Stomach (tissue), 4 donors: ENCODE measurements at regions not wholly inside any gene's neighbourhood (a gene's known extent, or its start where the extent isn't known, plus 50 kb on each side); places are given as distances from the start of the nearest gene placed in this dataset.

Source experiments
- EP300 ChIP-seq: sonication (generic); formaldehyde crosslinking; IDR thresholded peaks from one replicate; pipeline ENCODE4 v1.6.1; 2017; ENCODE audit warnings: antibody characterized with exemption
- POLR2A ChIP-seq, 4 donors: fragments of 450-650 bp; IDR thresholded peaks; one replicate each; pipeline ENCODE4 v1.6.1; 2016; ENCODE audit warnings: antibody characterized with exemption in 4 of 4, control low read depth in 2 of 4, mild to moderate bottlenecking in 1 of 4, moderate library complexity in 1 of 4
- POLR2AphosphoS5 ChIP-seq, 3 donors: sonication (generic); formaldehyde crosslinking; IDR thresholded peaks; one replicate each; pipeline ENCODE4 v1.6.1; 2016; ENCODE audit warnings: antibody characterized with exemption in 3 of 3
- TF ChIP-seq, protein P1 (sequence below), 7 experiments: fragments of 450-650 bp in 4 of 7; fragments of 200-600 bp in 3 of 7; sonication (generic) in 3 of 7; IDR thresholded peaks; one replicate each; pipeline ENCODE4 v1.5.1; 2016 to 2019; ENCODE audit warnings: antibody characterized with exemption in 7 of 7, control low read depth in 2 of 7, mild to moderate bottlenecking in 1 of 7

DNA sequence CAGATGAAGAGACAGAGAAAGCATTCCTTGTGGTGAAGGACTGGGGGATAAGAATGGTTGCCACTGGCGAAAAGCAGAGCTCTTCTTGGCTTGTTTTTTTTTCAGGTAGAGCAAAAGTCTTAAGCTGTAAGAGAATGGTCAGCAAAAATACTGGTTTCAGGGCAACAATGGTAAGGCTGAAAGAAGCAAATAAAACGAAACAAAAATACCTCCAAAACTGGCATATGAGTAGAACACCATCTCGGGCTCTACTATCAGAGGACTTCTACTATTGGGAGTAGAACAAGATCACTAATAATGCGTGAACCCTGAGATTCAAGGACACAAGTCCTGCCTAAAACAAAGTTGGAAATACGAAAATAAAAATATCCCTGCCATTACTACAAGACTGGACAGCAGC, 1823.2 kb upstream of the CDH6 start:
- TF ChIP-seq, protein P1, sequence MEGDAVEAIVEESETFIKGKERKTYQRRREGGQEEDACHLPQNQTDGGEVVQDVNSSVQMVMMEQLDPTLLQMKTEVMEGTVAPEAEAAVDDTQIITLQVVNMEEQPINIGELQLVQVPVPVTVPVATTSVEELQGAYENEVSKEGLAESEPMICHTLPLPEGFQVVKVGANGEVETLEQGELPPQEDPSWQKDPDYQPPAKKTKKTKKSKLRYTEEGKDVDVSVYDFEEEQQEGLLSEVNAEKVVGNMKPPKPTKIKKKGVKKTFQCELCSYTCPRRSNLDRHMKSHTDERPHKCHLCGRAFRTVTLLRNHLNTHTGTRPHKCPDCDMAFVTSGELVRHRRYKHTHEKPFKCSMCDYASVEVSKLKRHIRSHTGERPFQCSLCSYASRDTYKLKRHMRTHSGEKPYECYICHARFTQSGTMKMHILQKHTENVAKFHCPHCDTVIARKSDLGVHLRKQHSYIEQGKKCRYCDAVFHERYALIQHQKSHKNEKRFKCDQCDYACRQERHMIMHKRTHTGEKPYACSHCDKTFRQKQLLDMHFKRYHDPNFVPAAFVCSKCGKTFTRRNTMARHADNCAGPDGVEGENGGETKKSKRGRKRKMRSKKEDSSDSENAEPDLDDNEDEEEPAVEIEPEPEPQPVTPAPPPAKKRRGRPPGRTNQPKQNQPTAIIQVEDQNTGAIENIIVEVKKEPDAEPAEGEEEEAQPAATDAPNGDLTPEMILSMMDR (IDR thresholded peaks at IDR 0.05), result no peak
- no peak for TF ChIP-seq POLR2A (IDR thresholded peaks at IDR 0.05)
- TF ChIP-seq EP300, result no peak
- TF ChIP-seq POLR2AphosphoS5 (IDR thresholded peaks at IDR 0.05), result no peak
